Neuronal stem cell (in vitro differentiated cells): ENCODE measurements at regions not wholly inside any gene's neighbourhood (a gene's known extent, or its start where the extent isn't known, plus 50 kb on each side); places are given as distances from the start of the nearest gene placed in this dataset.

Experiments used
- DNase-seq: peaks from one replicate; pipeline ENCODE4 v3.0.0-alpha.2; 2013; ENCODE audit warnings: low spot score
- H2AFZ ChIP-seq: one replicate; pipeline ENCODE4 v1.6.1; 2013; ENCODE audit warnings: mild to moderate bottlenecking, low read length, inconsistent platforms
- H2AK5ac ChIP-seq: 2 replicates; pipeline ENCODE4 v1.6.1; 2013; ENCODE audit warnings: low read depth, mild to moderate bottlenecking, inconsistent platforms, low read length, moderate library complexity, mixed read lengths
- H2BK120ac ChIP-seq: 2 replicates; pipeline ENCODE4 v1.6.1; 2013; ENCODE audit warnings: low read depth, mild to moderate bottlenecking, inconsistent platforms, low read length, moderate library complexity, mixed read lengths
- H2BK12ac ChIP-seq: one replicate; pipeline ENCODE4 v1.6.1; 2013; ENCODE audit warnings: low read length, inconsistent platforms
- H2BK15ac ChIP-seq: 2 replicates; pipeline ENCODE4 v1.6.1; 2013; ENCODE audit warnings: mild to moderate bottlenecking, low read length, inconsistent platforms, mixed read lengths
- H2BK5ac ChIP-seq: one replicate; pipeline ENCODE4 v1.6.1; 2013; ENCODE audit warnings: inconsistent platforms, mild to moderate bottlenecking, low read length, moderate library complexity
- H3K14ac ChIP-seq: one replicate; pipeline ENCODE4 v1.6.1; 2013; ENCODE audit warnings: low read length, inconsistent platforms
- H3K18ac ChIP-seq: 2 replicates; pipeline ENCODE4 v1.6.1; 2013; ENCODE audit warnings: low read length, inconsistent platforms
- H3K23ac ChIP-seq: 2 replicates; pipeline ENCODE4 v1.6.1; 2013; ENCODE audit warnings: low read depth, mild to moderate bottlenecking, mixed read lengths, low read length, inconsistent platforms; ENCODE audit not compliant: poor library complexity
- H3K27ac ChIP-seq: replicated peaks from 3 replicates; pipeline ENCODE4 v1.5.1; 2013; ENCODE audit warnings: low read length, inconsistent platforms
- H3K27me3 ChIP-seq, 3 experiments: 2 replicates each; pipeline ENCODE4 v1.6.1; 2013; ENCODE audit warnings: low read length in 3 of 3, mild to moderate bottlenecking in 2 of 3, inconsistent platforms in 1 of 3, low read depth in 1 of 3, mixed read lengths in 1 of 3, moderate library complexity in 1 of 3; ENCODE audit not compliant: control insufficient read depth in 3 of 3, insufficient read depth in 3 of 3
- H3K36me3 ChIP-seq, 2 donors: replicated peaks in 1 of 2; 2 replicates each; pipeline ENCODE4 v1.6.1; 2013; ENCODE audit warnings: low read length in 2 of 2; ENCODE audit not compliant: control insufficient read depth in 2 of 2, insufficient read depth in 2 of 2
- H3K4ac ChIP-seq: 2 replicates; pipeline ENCODE4 v1.6.1; 2013; ENCODE audit warnings: inconsistent platforms, mild to moderate bottlenecking, low read length, moderate library complexity
- H3K4me1 ChIP-seq, 2 donors: 1 replicate in 1 of 2; 2 replicates in 1 of 2; pipeline ENCODE4 v1.6.1; 2013; ENCODE audit warnings: low read length in 2 of 2, low read depth in 1 of 2; ENCODE audit not compliant: control insufficient read depth in 2 of 2, insufficient read depth in 1 of 2
- H3K4me2 ChIP-seq: one replicate; pipeline ENCODE4 v1.6.1; 2013; ENCODE audit warnings: mild to moderate bottlenecking, low read length, inconsistent platforms; ENCODE audit not compliant: insufficient read depth, poor library complexity, severe bottlenecking
- H3K4me3 ChIP-seq, 2 donors: 2 replicates each; pipeline ENCODE4 v1.5.1; 2013; ENCODE audit warnings: low read length in 2 of 2, mild to moderate bottlenecking in 2 of 2, inconsistent platforms in 1 of 2, moderate library complexity in 1 of 2
- H3K79me1 ChIP-seq: one replicate; pipeline ENCODE4 v1.6.1; 2013; ENCODE audit warnings: low read depth, mild to moderate bottlenecking, inconsistent platforms, low read length, moderate library complexity
- H3K9ac ChIP-seq: one replicate; pipeline ENCODE4 v1.6.1; 2013; ENCODE audit warnings: mild to moderate bottlenecking, low read depth, low read length, inconsistent platforms; ENCODE audit not compliant: poor library complexity
- H3K9me3 ChIP-seq, 2 donors: replicated peaks in 1 of 2; 2 replicates each; pipeline versions ENCODE3 to v1.6.1; 2013; ENCODE audit warnings: low read length in 2 of 2, mild to moderate bottlenecking in 2 of 2, inconsistent platforms in 1 of 2, low read depth in 1 of 2, mixed read lengths in 1 of 2, moderate library complexity in 1 of 2; ENCODE audit not compliant: control insufficient read depth in 2 of 2, insufficient read depth in 1 of 2
- H4K8ac ChIP-seq: one replicate; pipeline ENCODE4 v1.6.1; 2013; ENCODE audit warnings: low read depth, mild to moderate bottlenecking, inconsistent platforms, low read length, moderate library complexity
- H4K91ac ChIP-seq: one replicate; pipeline ENCODE4 v1.6.1; 2013; ENCODE audit warnings: low read length, low read depth, mild to moderate bottlenecking, inconsistent platforms; ENCODE audit not compliant: poor library complexity
- WGBS, 2 donors: extraction: QIAGEN DNeasy Blood & Tissue Kit; methylation state at CpG; one replicate each; pipeline ENCODE4 v1.1.7; 2013; ENCODE audit warnings: missing lambda C conversion rate in 2 of 2, mixed read lengths in 1 of 2; ENCODE audit not compliant: insufficient read length in 2 of 2, insufficient replicate concordance in 1 of 2; ENCODE audit errors: extremely low coverage in 2 of 2; 5-methylcytosine and 5-hydroxymethylcytosine counted together

DNA sequence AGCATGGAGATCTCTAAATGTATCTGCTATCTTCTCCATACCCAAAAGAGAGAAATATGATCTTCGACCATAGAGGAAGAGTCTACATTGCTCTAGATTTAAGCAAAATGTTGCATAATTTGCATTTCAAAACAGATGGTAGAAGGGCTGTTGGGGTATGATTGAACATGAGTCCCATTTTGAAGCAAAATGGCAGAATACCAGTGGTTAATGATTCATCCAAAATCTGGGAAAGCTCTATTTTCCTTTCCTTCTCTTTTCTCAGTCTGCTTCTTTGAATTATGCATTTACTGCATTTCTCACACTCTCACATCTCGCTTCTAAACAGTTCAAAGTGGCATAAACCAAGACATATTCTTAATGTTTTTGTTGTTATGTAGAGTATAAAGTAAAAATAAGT is 178.5 kb downstream of the MACC1 start:
- no peak overlapping the region for H3K27ac ChIP-seq
- H4K91ac ChIP-seq: no peak overlapping the region
- H3K9me3 ChIP-seq: no peaks in the 10 kb centered on the region
- H2BK120ac ChIP-seq: no peak overlapping the region
- no peak overlapping the region for H3K18ac ChIP-seq
- no peaks in the 10 kb centered on the region for H3K27me3 ChIP-seq
- no peak overlapping the region for H2BK12ac ChIP-seq
- no peak overlapping the region for H3K14ac ChIP-seq
- H4K8ac ChIP-seq: no peak overlapping the region
- no peak overlapping the region for H3K23ac ChIP-seq
- no peaks in the 10 kb centered on the region for H3K79me1 ChIP-seq
- no peaks in the 10 kb centered on the region for H3K4me1 ChIP-seq
- H3K9ac ChIP-seq: no peak overlapping the region
- no peak overlapping the region for H2BK15ac ChIP-seq
- H3K4ac ChIP-seq: no peak overlapping the region
- no peak overlapping the region for H2AK5ac ChIP-seq
- no peak overlapping the region for H2BK5ac ChIP-seq
- no peak for DNase-seq
- no CpG with 5 or more reads among the region's 2 CpGs for WGBS, 2 donors
- H3K4me2 ChIP-seq: no peak overlapping the region
- no peak overlapping the region for H3K4me3 ChIP-seq
- no peaks in the 10 kb centered on the region for H3K36me3 ChIP-seq
- H2AFZ ChIP-seq: no peak overlapping the region

- Histone ChIP-seq H3K14ac (no peak overlapping the region), H2AK5ac (peak overlapping the region; percentile 31), H3K4ac (no peak overlapping the region), H3K79me1 (no peaks in the 10 kb centered on the region), H3K9me3 (no peaks in the 10 kb centered on the region), H3K27ac (no peak overlapping the region), H3K36me3 (no peaks in the 10 kb centered on the region), H2BK12ac (no peak overlapping the region), H2BK5ac (no peak overlapping the region), H3K23ac (peak overlapping the region; percentile 32), H3K4me2 (no peak overlapping the region), H3K9ac (no peak overlapping the region), H2BK15ac (no peak overlapping the region), H2BK120ac (no peak overlapping the region), H4K91ac (no peak overlapping the region), H3K27me3 (no peaks in the 10 kb centered on the region), H3K4me1 (no peaks in the 10 kb centered on the region), H3K4me3 (peak overlapping the region in 1 of 2 donors; percentile 18), H3K18ac (no peak overlapping the region), H2AFZ (no peak overlapping the region), H4K8ac (no peak overlapping the region)
- DNase-seq: no peak
- no CpG with 5 or more reads among the region's 5 CpGs for WGBS, 2 donors
These were observed 181.8 kb downstream of the MACC1 start for GRCh38 chr7:20035279-20035875.

DNA sequence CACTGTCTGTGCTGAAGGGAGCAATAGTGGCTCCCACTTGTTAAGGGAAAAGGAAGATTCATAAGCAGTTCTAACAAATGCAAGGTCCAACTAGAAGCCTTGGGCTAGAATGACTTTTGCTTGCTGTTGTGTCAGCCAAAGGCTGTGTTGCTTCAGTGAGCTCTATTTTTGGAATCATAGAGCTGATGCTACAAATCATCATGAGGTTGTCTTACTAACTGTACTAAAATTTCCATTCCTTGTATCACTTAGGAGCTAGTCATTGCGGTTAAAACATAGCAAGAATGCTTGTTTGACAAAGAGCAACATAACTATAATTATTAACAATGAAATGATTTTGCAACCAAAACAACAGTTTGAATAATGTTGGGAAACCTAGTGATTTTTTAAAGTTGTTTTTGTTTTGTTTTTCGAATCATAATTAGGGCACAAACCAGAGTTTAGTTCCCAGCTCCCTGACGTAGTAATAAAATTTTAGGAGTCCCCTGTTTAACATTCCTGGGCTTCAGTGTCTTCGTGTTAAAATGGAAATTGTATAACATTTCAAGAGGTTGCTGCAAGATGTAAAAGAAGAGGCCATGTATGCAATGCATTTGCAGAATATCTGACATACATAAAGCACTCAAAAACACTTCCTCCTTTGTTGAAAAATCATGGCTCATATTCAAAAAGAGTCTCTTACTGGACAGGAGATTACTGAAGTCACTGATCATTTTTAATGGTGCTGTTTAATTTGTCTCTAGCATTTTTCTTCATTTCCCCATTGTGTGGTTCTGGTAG is 183.4 kb downstream of the MACC1 start:
- Histone ChIP-seq H3K4ac (no peak overlapping the region), H4K8ac (no peak overlapping the region), H3K36me3 (no peaks in the 10 kb centered on the region), H3K14ac (no peak overlapping the region), H2BK15ac (no peak overlapping the region), H2AFZ (peak overlapping the region; percentile 30), H3K27me3 (no peaks in the 10 kb centered on the region), H2AK5ac (no peak overlapping the region), H3K18ac (no peak overlapping the region), H3K9ac (no peak overlapping the region), H3K23ac (no peak overlapping the region), H4K91ac (no peak overlapping the region), H2BK120ac (no peak overlapping the region), H3K79me1 (no peaks in the 10 kb centered on the region), H3K4me1 (no peaks in the 10 kb centered on the region), H2BK5ac (no peak overlapping the region), H2BK12ac (no peak overlapping the region), H3K27ac (no peak overlapping the region), H3K9me3 (no peaks in the 10 kb centered on the region), H3K4me3 (no peak overlapping the region), H3K4me2 (no peak overlapping the region)
- no CpG with 5 or more reads among the region's 4 CpGs for WGBS, 2 donors
- no peak for DNase-seq

DNA sequence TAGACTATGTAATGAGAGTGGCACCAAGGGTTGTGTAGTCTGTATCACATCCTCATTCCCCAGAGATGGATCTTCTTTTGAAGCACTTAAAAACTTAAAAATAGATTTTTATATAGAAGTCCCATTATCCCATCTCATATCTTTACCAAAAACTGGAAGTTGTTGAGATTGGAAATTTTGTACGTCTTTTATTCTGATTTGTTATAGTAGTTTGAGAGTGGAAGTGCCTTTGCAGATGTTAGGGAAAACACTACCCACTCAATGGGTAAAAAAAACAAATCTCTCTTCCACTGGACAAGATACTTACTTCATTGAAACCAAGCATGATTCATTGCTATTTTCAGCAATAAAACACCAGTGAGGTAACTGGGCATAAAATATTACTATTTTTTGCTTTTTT is 184.4 kb downstream of the MACC1 start:
- Histone ChIP-seq H3K4me2 (no peak overlapping the region), H2BK5ac (no peak overlapping the region), H4K8ac (no peak overlapping the region), H3K9ac (no peak overlapping the region), H2AK5ac (no peak overlapping the region), H4K91ac (no peak overlapping the region), H2BK12ac (no peak overlapping the region), H3K23ac (no peak overlapping the region), H3K27ac (no peak overlapping the region), H3K27me3 (no peaks in the 10 kb centered on the region), H3K79me1 (no peaks in the 10 kb centered on the region), H3K4me1 (no peaks in the 10 kb centered on the region), H3K4me3 (no peak overlapping the region), H3K14ac (no peak overlapping the region), H2BK15ac (no peak overlapping the region), H3K4ac (no peak overlapping the region), H2AFZ (peak overlapping the region; percentile 30), H3K18ac (no peak overlapping the region), H2BK120ac (no peak overlapping the region), H3K36me3 (no peaks in the 10 kb centered on the region), H3K9me3 (no peaks in the 10 kb centered on the region)
- DNase-seq: no peak
- WGBS, 2 donors: no CpG with 5 or more reads among the region's 1 CpG
